ENCODE measurements at regions not wholly inside any gene's neighbourhood (a gene's known extent, or its start where the extent isn't known, plus 50 kb on each side); places are given as distances from the start of the nearest gene placed in this dataset.

- TF ChIP-seq CTCF (IDR thresholded peaks at IDR 0.05) (no peak), EZH2 (IDR thresholded peaks at IDR 0.05) (no peak)
Measured at GRCh38 chr6:153216789-153217188, 85.7 kb upstream of the RGS17 start.

Measured in neural progenitor cell (in vitro differentiated cells).